ENCODE measurements at regions not wholly inside any gene's neighbourhood (a gene's known extent, or its start where the extent isn't known, plus 50 kb on each side); places are given as distances from the start of the nearest gene placed in this dataset.

DNA sequence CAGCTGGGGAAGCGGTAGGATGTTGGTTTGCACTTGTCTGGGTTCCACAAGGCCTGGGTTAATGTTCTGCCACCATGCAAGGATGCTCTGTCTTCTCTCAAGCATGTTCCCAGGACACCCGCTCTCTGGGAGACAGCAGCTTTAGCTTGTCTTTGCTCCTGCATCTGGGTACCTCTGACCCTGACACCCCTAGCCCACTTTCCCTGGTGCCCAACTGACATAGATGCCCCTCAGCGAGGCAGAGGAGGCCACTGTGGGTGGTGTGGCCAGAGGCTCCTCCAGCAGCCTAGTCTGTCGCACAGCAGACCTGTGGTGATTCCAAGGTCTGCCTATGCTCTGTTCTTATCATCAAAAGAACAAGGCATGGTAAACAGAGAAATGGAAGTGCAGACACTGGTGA lies 83.6 kb upstream of the ALDH1L1 start:
- TF ChIP-seq, protein P1, sequence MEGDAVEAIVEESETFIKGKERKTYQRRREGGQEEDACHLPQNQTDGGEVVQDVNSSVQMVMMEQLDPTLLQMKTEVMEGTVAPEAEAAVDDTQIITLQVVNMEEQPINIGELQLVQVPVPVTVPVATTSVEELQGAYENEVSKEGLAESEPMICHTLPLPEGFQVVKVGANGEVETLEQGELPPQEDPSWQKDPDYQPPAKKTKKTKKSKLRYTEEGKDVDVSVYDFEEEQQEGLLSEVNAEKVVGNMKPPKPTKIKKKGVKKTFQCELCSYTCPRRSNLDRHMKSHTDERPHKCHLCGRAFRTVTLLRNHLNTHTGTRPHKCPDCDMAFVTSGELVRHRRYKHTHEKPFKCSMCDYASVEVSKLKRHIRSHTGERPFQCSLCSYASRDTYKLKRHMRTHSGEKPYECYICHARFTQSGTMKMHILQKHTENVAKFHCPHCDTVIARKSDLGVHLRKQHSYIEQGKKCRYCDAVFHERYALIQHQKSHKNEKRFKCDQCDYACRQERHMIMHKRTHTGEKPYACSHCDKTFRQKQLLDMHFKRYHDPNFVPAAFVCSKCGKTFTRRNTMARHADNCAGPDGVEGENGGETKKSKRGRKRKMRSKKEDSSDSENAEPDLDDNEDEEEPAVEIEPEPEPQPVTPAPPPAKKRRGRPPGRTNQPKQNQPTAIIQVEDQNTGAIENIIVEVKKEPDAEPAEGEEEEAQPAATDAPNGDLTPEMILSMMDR (conservative IDR thresholded peaks at IDR 0.05; ENCODE audit: low read depth, low read length) = no peak
- DNase-seq (ENCODE audit: low read depth) = no peak

DNA sequence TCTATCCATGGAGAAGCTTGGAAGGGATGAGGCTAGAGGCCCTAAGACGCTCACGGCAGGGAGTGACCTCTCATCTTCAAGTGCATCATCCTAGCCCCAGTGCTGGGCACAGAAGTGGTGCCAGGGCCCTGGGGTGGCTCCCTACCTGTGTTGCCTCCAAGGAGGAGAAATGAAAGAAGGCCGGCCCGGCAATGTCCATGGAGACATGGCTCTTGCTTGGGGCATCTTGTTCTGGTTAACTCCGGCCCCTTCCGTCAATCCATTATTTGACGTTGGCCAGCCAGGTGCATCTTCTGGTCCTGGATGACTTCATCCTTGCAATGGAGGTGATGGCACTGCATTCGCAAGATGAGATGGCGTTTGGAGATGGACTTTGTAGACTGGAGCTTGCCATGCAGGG lies 83.2 kb upstream of the ALDH1L1 start:
- DNase-seq (ENCODE audit: low read depth) = no peak
- TF ChIP-seq, protein P1 (conservative IDR thresholded peaks at IDR 0.05; ENCODE audit: low read depth, low read length) = no peak

More for the DNA sequence above, 83.6 kb upstream of the ALDH1L1 start:
- no peak overlapping the region for H3K4me3 ChIP-seq (ENCODE audit: low read depth, low read length)

DNA sequence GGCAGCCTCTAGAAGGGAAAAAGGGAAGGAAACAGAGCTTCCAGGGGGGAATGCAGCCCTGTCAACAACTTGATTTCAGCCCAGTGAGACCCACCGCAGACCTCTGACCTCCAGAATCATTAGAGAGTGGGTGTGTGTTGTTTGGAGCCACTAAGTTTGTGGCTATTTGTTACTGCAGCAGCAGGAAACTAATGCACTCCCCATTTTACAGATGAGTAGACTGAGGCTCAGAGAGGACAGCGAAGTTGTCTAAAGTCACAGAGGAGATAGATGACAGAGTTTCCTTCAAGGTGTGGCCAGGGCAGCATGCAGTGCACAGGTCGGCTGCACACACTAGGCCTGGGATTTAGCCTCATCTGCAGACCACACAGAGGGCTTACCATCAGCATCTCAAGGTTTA lies 81.8 kb upstream of the ALDH1L1 start:
- DNase-seq (ENCODE audit: low read depth) = no peak
- TF ChIP-seq, protein P1 (conservative IDR thresholded peaks at IDR 0.05; ENCODE audit: low read depth, low read length) = no peak
- H3K4me3 ChIP-seq (ENCODE audit: low read depth, low read length) = no peak overlapping the region

More for the DNA sequence above, 83.2 kb upstream of the ALDH1L1 start:
- H3K4me3 ChIP-seq (ENCODE audit: low read depth, low read length) = no peak overlapping the region

DNA sequence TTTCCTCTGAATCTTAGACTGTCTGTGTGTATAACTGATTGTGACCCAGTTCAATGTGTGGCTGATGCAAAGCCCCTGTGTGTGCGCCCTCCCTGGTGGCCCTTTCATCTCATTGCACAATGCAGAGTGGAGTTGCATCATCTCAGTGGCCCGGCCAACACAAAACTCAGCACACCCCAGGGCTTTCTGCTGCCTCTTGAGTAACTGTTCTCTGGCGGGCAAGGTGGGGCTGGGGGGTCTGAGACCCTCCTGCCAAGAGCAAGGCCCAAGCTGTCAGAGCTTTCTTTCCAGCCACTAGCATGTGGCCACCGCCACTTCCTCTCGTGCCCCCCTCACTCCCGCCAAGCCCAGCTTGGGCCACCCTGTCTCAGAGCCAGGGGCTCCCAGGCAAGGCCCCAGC lies 80.7 kb upstream of the ALDH1L1 start:
- TF ChIP-seq, protein P1 (conservative IDR thresholded peaks at IDR 0.05; ENCODE audit: low read depth, low read length) = peak; percentile 34
- DNase-seq (ENCODE audit: low read depth) = no peak
- no peak overlapping the region for H3K4me3 ChIP-seq (ENCODE audit: low read depth, low read length)

DNA sequence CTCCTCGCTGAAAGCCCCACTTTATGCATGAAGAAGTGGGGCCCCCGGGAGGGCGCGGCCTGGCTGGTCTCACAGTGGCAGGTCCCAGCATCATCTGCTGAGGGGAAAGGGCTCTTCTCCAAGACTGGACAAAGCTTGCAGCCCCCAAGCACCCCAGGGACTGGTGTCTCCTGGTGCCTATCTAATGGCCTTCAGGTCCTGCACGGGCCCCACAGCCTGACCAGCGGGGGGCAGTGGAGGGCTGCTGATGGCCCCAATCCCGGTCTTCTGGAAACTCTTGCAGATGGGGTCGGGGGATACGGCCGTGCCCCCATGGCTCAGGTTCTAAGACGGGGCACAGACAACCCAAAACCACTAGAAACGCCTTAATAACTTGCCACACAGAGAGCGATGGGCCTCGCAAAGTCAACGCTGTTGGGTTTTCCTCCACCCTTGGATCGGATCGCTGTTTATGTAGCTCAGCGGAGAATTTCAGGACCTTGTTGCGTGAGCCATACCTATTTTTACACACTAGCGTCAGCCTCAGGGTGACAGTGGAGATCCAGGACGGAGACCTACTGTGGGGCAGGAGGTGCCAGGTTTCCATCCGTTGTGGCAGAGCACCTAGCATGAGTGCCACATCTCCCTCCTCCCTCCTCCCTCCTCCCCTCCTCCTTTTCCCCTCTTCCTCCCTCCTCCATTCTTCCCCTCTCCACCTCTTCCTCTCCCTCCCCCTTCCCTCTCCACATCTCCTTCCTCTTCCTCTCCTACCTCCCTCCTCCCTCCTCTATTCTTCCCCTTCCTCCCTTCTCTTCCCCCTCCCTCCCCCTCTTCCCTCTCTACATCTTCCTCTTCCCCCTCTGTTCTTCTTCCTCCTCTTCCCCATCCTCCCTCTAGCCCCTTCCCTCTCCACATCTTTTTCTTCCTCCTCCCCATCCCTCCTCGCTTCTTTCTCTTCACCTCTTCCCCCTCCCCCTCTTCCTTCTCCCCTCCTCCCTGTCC lies 79.3 kb upstream of the ALDH1L1 start:
- no peak for DNase-seq (ENCODE audit: low read depth)
- H3K4me3 ChIP-seq (ENCODE audit: low read depth, low read length) = no peak overlapping the region
- TF ChIP-seq, protein P1 (conservative IDR thresholded peaks at IDR 0.05; ENCODE audit: low read depth, low read length) = peak; percentile 85

DNA sequence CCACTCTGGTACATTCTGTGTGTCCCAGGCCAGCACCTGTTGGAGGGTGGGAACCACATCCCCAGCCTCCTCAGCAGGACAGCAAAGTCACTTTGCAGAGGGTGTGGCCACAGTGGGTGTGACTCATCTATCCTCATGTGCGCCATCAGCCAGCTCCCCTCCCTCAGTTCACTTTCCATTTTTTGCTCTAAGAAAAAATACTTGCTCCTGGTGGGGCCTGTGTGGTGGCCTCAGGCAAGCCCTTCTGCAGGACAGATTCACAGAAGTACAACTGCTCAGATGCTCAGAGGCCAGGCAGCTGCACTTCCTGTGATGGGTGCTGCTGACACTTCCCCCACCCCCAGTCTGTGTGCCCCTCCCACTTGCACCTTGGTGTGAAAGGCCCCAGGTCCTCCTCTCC lies 78.3 kb upstream of the ALDH1L1 start:
- TF ChIP-seq, protein P1 (conservative IDR thresholded peaks at IDR 0.05; ENCODE audit: low read depth, low read length) = no peak
- DNase-seq (ENCODE audit: low read depth) = no peak
- no peak overlapping the region for H3K4me3 ChIP-seq (ENCODE audit: low read depth, low read length)
